HepG2 (cell line): ENCODE measurements at regions not wholly inside any gene's neighbourhood (a gene's known extent, or its start where the extent isn't known, plus 50 kb on each side); places are given as distances from the start of the nearest gene placed in this dataset.

Source experiments
- ATAC-seq: fragments of 200-7000 bp; cut with Tn5 transposase; 3 replicates; pipeline ENCODE4 v1.9.1; 2020; ENCODE audit warnings: mild to moderate bottlenecking, moderate library complexity
- BruUV-seq: library from RNA; stranded (reverse); fragments of 400-500 nt; replicated peaks from 2 replicates; lab custom pipeline; 2021; lab: Mats Ljungman, UMichigan
- CTCF ChIA-PET: fragments of 300-600 bp; formaldehyde crosslinking; extraction: SDS; loops from one replicate; lab custom pipeline; 2021; ENCODE audit warnings: low total read pairs, inconsistent platforms, low intra/inter-chr PET ratio; lab: Yijun Ruan, JAX
- POLR2A ChIA-PET: fragments of 350-600 bp; sonication (Branson Sonifier 250); formaldehyde crosslinking; loops from one replicate; lab custom pipeline; 2020; ENCODE audit warnings: antibody characterized with exemption, inconsistent platforms; lab: Yijun Ruan, JAX
- DNase-seq: peaks from one replicate; pipeline ENCODE4 v3.0.0-alpha.2; 2015; ENCODE audit warnings: low spot score
- FAIRE-seq: peaks from 3 replicates; lab custom pipeline; 2011; peaks lifted over from hg19 to GRCh38; lab: Jason Lieb, UNC
- H2AFZ ChIP-seq: one replicate; pipeline ENCODE4 v1.6.1; 2011; ENCODE audit warnings: low read length, inconsistent platforms
- H3K27ac ChIP-seq: fragments of 300-600 bp; 3 replicates; pipeline ENCODE4 v1.8.0; 2011; ENCODE audit warnings: mixed run types, mild to moderate bottlenecking, mixed read lengths, low read length, inconsistent platforms; ENCODE audit not compliant: insufficient read depth; ENCODE audit errors: extremely low read length
- H3K27me3 ChIP-seq, 2 experiments: fragments of 200-600 bp in 1 of 2; 2 replicates in 1 of 2; 3 replicates in 1 of 2; pipeline versions ENCODE4 v1.6.0 to v1.8.0; 2011; ENCODE audit warnings: low read length in 2 of 2, mild to moderate bottlenecking in 2 of 2, moderate library complexity in 2 of 2, inconsistent platforms in 1 of 2; ENCODE audit not compliant: insufficient read depth in 2 of 2, control insufficient read depth in 1 of 2
- H3K36me3 ChIP-seq, 2 experiments: fragments of 200-600 bp in 1 of 2; replicated peaks in 1 of 2; 2 replicates in 1 of 2; 3 replicates in 1 of 2; pipeline versions ENCODE4 v1.5.1 to v1.8.0; 2011; ENCODE audit warnings: low read length in 2 of 2, inconsistent platforms in 1 of 2; ENCODE audit not compliant: insufficient read depth in 2 of 2, control insufficient read depth in 1 of 2
- H3K4me1 ChIP-seq: 2 replicates; pipeline ENCODE4 v1.5.1; 2012; ENCODE audit warnings: low read length, inconsistent platforms; ENCODE audit not compliant: insufficient read depth
- H3K4me2 ChIP-seq: 2 replicates; pipeline ENCODE4 v1.6.0; 2011; ENCODE audit warnings: low read depth, low read length, inconsistent platforms
- H3K4me3 ChIP-seq, 3 experiments: fragments of 200-600 bp in 1 of 3; sonication (generic), shearing (Covaris generic) in 1 of 3; replicated peaks in 1 of 3; 2 replicates each; pipeline ENCODE4 v1.5.1; 2011 to 2016; ENCODE audit warnings: low read length in 3 of 3, inconsistent platforms in 2 of 3, low read depth in 2 of 3, mild to moderate bottlenecking in 2 of 3, control low read depth in 1 of 3, mixed read lengths in 1 of 3; ENCODE audit not compliant: insufficient read depth in 1 of 3
- H3K79me2 ChIP-seq: one replicate; pipeline ENCODE4 v1.6.1; 2011; ENCODE audit warnings: low read length, inconsistent platforms; ENCODE audit not compliant: insufficient read depth
- H3K9ac ChIP-seq: 2 replicates; pipeline ENCODE4 v1.6.0; 2011; ENCODE audit warnings: mild to moderate bottlenecking, low read depth, low read length, inconsistent platforms; ENCODE audit not compliant: insufficient read depth
- H3K9me3 ChIP-seq: 2 replicates; pipeline ENCODE4 v1.5.1; 2012; ENCODE audit warnings: mild to moderate bottlenecking, low read length
- H4K20me1 ChIP-seq: 2 replicates; pipeline ENCODE4 v1.6.0; 2011; ENCODE audit warnings: inconsistent platforms, mild to moderate bottlenecking, low read length, moderate library complexity; ENCODE audit not compliant: insufficient read depth
- ARNT ChIP-seq: fragments of 450-650 bp; IDR thresholded peaks from 2 replicates; pipeline ENCODE4 v1.6.1; 2017
- BORCS8-MEF2B ChIP-seq: sonication (generic); formaldehyde crosslinking; IDR thresholded peaks from 2 replicates; pipeline ENCODE4 v1.8.0; 2022; ENCODE audit warnings: mild to moderate bottlenecking, missing genetic modification reagents
- CBX5 ChIP-seq: sonication (generic); formaldehyde crosslinking; IDR thresholded peaks from 2 replicates; pipeline ENCODE4 v1.4.0; 2020; ENCODE audit warnings: missing genetic modification reagents, borderline replicate concordance
- DNMT1 ChIP-seq: sonication (generic); formaldehyde crosslinking; IDR thresholded peaks from 2 replicates; pipeline ENCODE4 v1.5.1; 2020; ENCODE audit warnings: mild to moderate bottlenecking, missing genetic modification reagents
- ETV5 ChIP-seq: IDR thresholded peaks from 2 replicates; pipeline ENCODE4 v1.6.1; 2018; ENCODE audit warnings: missing biosample characterization, missing genetic modification reagents, inconsistent platforms, borderline replicate concordance
- HNRNPUL1 ChIP-seq: fragments of 200-400 bp; formaldehyde crosslinking; IDR thresholded peaks from 2 replicates; pipeline ENCODE4 v1.6.1; 2017; ENCODE audit warnings: low read depth, mild to moderate bottlenecking, low read length, moderate library complexity
- MEIS2 ChIP-seq: sonication (generic); formaldehyde crosslinking; IDR thresholded peaks from 2 replicates; pipeline ENCODE4 v1.9.0; 2021; ENCODE audit warnings: mild to moderate bottlenecking, missing genetic modification reagents
- ZBTB3 ChIP-seq: sonication (generic); formaldehyde crosslinking; IDR thresholded peaks from 2 replicates; pipeline ENCODE4 v1.4.0; 2020; ENCODE audit warnings: low read depth, mild to moderate bottlenecking, moderate library complexity, missing genetic modification reagents, borderline replicate concordance
- ZFP36L2 ChIP-seq: sonication (generic); formaldehyde crosslinking; IDR thresholded peaks from 2 replicates; pipeline ENCODE4 v1.4.0; 2020; ENCODE audit warnings: missing genetic modification reagents
- ZFP90 ChIP-seq: sonication (generic); formaldehyde crosslinking; IDR thresholded peaks from 2 replicates; pipeline ENCODE4 v1.8.0; 2022; ENCODE audit warnings: missing genetic modification reagents, mild to moderate bottlenecking, inconsistent platforms, borderline replicate concordance
- ZNF343 ChIP-seq: sonication (generic); formaldehyde crosslinking; IDR thresholded peaks from 2 replicates; pipeline ENCODE4 v1.4.0; 2020; ENCODE audit warnings: mild to moderate bottlenecking, missing genetic modification reagents
- ZNF430 ChIP-seq: sonication (generic); formaldehyde crosslinking; IDR thresholded peaks from 2 replicates; pipeline ENCODE4 v1.9.0; 2021; ENCODE audit warnings: mild to moderate bottlenecking, missing genetic modification reagents
- ZNF574 ChIP-seq: sonication (generic); formaldehyde crosslinking; IDR thresholded peaks from 2 replicates; pipeline ENCODE4 v1.4.0; 2020; ENCODE audit warnings: missing genetic modification reagents
- ZNF576 ChIP-seq: sonication (generic); formaldehyde crosslinking; IDR thresholded peaks from 2 replicates; pipeline ENCODE4 v1.4.0; 2020; ENCODE audit warnings: mild to moderate bottlenecking, missing genetic modification reagents
- WGBS: methylation state at CpG from one replicate; pipeline ENCODE4 v1.1.6; 2017; ENCODE audit warnings: low lambda C conversion rate; 5-methylcytosine and 5-hydroxymethylcytosine counted together
- in situ Hi-C: cut with HindIII; loops from 2 replicates; pipeline ENCODE4 v1.10.0; 2017; ENCODE audit warnings: low pct_unique_long_range_greater_than_20kb; ENCODE audit not compliant: extremely low pct_ligation_motif_present
- intact Hi-C: fragments of 100-400 bp; cut with micrococcal nuclease; formaldehyde crosslinking; loops from one replicate; pipeline ENCODE4 v1.10.0; 2022; ENCODE audit not compliant: unreplicated experiment
- TF ChIP-seq, protein P1 (sequence below): conservative IDR thresholded peaks from 2 replicates; pipeline ENCODE4 v1.6.1; 2018; ENCODE audit warnings: missing genetic modification reagents

DNA sequence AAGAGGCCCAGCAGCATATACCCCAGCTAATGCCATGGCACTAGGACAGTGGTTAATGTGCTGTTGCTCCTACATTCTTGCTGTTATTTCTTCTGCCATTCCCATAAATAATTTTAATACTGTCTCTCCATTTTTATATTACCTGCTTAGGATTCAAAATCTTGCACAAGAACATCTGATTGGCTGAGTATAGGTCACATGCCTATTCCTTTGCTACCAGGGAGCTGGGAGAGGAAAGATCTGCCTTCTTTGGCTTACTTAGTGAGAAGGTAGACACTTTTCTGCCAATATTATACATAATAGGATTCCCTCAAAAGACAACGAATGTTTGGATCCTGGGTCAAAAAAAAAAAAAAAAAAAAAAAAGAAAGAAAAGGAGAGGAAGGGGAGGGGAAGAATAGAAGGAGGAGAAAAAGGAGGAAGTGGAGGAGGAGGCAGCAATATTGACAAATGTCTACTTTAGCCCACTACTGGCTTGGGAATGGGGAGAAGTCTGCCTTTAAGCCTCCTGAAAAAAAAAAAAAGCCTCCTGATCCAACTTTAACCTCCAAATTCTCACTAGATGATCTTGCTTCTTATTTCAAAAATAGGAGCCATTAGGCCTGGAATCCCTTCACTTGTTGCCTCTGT is 134.5 kb upstream of the HNRNPU start:
- TF ChIP-seq ZNF576 (CRISPR knock-in tag) (no peak), ZNF430 (no peak), CBX5 (no peak), MEIS2 (no peak), ZBTB3 (CRISPR knock-in tag) (no peak), ZNF343 (CRISPR knock-in tag) (no peak), ETV5 (CRISPR knock-in tag) (no peak), HNRNPUL1 (no peak), ZNF574 (CRISPR knock-in tag) (no peak), DNMT1 (CRISPR knock-in tag) (no peak), ARNT (no peak), ZFP36L2 (no peak), BORCS8-MEF2B (no peak), ZFP90 (CRISPR knock-in tag) (no peak)
- TF ChIP-seq, protein P1, sequence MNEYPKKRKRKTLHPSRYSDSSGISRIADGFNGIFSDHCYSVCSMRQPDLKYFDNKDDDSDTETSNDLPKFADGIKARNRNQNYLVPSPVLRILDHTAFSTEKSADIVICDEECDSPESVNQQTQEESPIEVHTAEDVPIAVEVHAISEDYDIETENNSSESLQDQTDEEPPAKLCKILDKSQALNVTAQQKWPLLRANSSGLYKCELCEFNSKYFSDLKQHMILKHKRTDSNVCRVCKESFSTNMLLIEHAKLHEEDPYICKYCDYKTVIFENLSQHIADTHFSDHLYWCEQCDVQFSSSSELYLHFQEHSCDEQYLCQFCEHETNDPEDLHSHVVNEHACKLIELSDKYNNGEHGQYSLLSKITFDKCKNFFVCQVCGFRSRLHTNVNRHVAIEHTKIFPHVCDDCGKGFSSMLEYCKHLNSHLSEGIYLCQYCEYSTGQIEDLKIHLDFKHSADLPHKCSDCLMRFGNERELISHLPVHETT (CRISPR knock-in tag) = no peak
- H3K9ac ChIP-seq = no peak overlapping the region
- BruUV-seq = no TSS peak
- FAIRE-seq (no peak), DNase-seq (no peak), ATAC-seq (no peak)
- H3K4me3 ChIP-seq = no peak overlapping the region
- no peak overlapping the region for H3K4me2 ChIP-seq
- no peaks in the 10 kb centered on the region for H3K27me3 ChIP-seq
- ChIA-PET POLR2A (no interaction called here), CTCF (no interaction called here)
- in situ Hi-C loops (no loop called here), intact Hi-C loops (no loop called here)
- WGBS = 92% methylated on average over 1 of the region's 1 CpG
- H3K36me3 ChIP-seq = 0 out of 5 replicates have a peak, but pooled peaks cover 0 to 3% of the 10 kb centered on the region in 2 experiments
- no peaks in the 10 kb centered on the region for H3K9me3 ChIP-seq
- no peaks in the 10 kb centered on the region for H3K4me1 ChIP-seq
- no peak overlapping the region for H3K27ac ChIP-seq
- H4K20me1 ChIP-seq = no peaks in the 10 kb centered on the region
- no peaks in the 10 kb centered on the region for H3K79me2 ChIP-seq
- no peak overlapping the region for H2AFZ ChIP-seq
